ENCODE measurements at regions not wholly inside any gene's neighbourhood (a gene's known extent, or its start where the extent isn't known, plus 50 kb on each side); places are given as distances from the start of the nearest gene placed in this dataset.

DNA sequence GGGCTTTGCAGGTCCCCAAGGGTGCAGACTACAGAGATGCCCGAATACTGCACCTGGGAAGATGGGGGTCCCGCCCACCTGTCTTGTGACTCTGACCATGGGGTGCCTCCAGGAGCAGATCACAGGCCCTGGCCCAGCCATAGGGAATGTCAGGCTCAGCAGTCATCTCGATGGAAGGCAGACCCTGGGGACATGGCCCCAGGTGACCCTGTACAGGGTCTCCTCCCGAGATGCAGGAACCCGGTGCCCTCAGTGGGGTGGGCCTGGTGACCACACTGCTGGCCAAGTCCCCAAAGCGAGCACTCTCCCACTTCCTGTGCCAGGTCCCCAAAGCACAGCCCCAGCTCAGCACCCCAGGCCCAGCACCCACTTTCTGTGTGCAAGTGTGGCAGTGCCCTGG is 903.7 kb upstream of the USP15 start:
- TF ChIP-seq, protein P1, sequence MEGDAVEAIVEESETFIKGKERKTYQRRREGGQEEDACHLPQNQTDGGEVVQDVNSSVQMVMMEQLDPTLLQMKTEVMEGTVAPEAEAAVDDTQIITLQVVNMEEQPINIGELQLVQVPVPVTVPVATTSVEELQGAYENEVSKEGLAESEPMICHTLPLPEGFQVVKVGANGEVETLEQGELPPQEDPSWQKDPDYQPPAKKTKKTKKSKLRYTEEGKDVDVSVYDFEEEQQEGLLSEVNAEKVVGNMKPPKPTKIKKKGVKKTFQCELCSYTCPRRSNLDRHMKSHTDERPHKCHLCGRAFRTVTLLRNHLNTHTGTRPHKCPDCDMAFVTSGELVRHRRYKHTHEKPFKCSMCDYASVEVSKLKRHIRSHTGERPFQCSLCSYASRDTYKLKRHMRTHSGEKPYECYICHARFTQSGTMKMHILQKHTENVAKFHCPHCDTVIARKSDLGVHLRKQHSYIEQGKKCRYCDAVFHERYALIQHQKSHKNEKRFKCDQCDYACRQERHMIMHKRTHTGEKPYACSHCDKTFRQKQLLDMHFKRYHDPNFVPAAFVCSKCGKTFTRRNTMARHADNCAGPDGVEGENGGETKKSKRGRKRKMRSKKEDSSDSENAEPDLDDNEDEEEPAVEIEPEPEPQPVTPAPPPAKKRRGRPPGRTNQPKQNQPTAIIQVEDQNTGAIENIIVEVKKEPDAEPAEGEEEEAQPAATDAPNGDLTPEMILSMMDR (conservative IDR thresholded peaks at IDR 0.05): no peak
- no peak for TF ChIP-seq EZH2 (IDR thresholded peaks at IDR 0.05; ENCODE audit: low read depth)
- CTCF ChIA-PET: no interaction called here
- Histone ChIP-seq H2AFZ (no peak overlapping the region), H3K9me2 (ENCODE audit: insufficient read depth) (no peaks in the 10 kb centered on the region), H3F3A (ENCODE audit: insufficient read depth, low read depth) (no peaks in the 10 kb centered on the region), H3K4me3 (no peak overlapping the region), H3K27ac (no peak overlapping the region), H3K9me3 (ENCODE audit: insufficient read depth, low read depth) (no peaks in the 10 kb centered on the region), H3K36me3 (ENCODE audit: low read depth) (no peaks in the 10 kb centered on the region), H3K4me2 (no peak overlapping the region), H4K20me1 (ENCODE audit: insufficient read depth) (no peaks in the 10 kb centered on the region), H3K79me2 (ENCODE audit: low read depth) (no peaks in the 10 kb centered on the region), H3K4me1 (replicated peaks; ENCODE audit: insufficient read depth) (no peaks in the 10 kb centered on the region), H3K27me3 (ENCODE audit: insufficient read depth, low read depth) (no peaks in the 10 kb centered on the region)
- no TSS peak for BruUV-seq (replicated peaks)
- POLR2A ChIA-PET (ENCODE audit: unreplicated experiment): no interaction called here
- DNase-seq: no peak
- intact Hi-C loops (cut with micrococcal nuclease; ENCODE audit: unreplicated experiment): no loop called here

DNA sequence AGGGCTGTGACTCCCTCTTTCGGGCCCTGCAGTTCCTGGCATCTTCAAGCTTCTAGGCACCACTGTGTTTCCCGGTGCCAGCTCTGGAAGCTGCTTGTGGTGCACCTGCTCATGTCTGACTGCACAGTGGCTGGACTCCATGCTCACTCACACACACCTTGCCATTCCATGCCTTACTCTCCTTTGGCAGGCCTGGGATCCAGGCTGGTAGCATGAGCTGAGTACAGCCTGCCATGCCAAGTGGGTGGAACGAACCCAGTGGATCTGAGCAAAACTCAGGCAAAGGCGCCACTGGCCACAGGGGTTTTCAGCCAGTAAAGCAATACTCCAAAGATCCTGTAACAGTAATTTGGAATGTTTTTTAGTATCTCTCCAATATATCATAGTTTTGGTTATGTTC is 902.7 kb upstream of the USP15 start:
- H3K27me3 ChIP-seq (ENCODE audit: insufficient read depth, low read depth): no peaks in the 10 kb centered on the region
- H3K9me2 ChIP-seq (ENCODE audit: insufficient read depth): no peaks in the 10 kb centered on the region
- no peak overlapping the region for H2AFZ ChIP-seq
- no peaks in the 10 kb centered on the region for H3F3A ChIP-seq (ENCODE audit: insufficient read depth, low read depth)
- no peaks in the 10 kb centered on the region for H4K20me1 ChIP-seq (ENCODE audit: insufficient read depth)
- BruUV-seq (replicated peaks): no TSS peak
- no peak overlapping the region for H3K4me3 ChIP-seq
- no peak for DNase-seq
- H3K4me2 ChIP-seq: no peak overlapping the region
- no peaks in the 10 kb centered on the region for H3K9me3 ChIP-seq (ENCODE audit: insufficient read depth, low read depth)
- CTCF ChIA-PET: no interaction called here
- H3K4me1 ChIP-seq (replicated peaks; ENCODE audit: insufficient read depth): no peaks in the 10 kb centered on the region
- TF ChIP-seq, protein P1 (conservative IDR thresholded peaks at IDR 0.05): no peak
- TF ChIP-seq EZH2 (IDR thresholded peaks at IDR 0.05; ENCODE audit: low read depth): no peak
- H3K27ac ChIP-seq: no peak overlapping the region
- no peaks in the 10 kb centered on the region for H3K79me2 ChIP-seq (ENCODE audit: low read depth)
- POLR2A ChIA-PET (ENCODE audit: unreplicated experiment): no interaction called here
- intact Hi-C loops (cut with micrococcal nuclease; ENCODE audit: unreplicated experiment): no loop called here
- H3K36me3 ChIP-seq (ENCODE audit: low read depth): no peaks in the 10 kb centered on the region

DNA sequence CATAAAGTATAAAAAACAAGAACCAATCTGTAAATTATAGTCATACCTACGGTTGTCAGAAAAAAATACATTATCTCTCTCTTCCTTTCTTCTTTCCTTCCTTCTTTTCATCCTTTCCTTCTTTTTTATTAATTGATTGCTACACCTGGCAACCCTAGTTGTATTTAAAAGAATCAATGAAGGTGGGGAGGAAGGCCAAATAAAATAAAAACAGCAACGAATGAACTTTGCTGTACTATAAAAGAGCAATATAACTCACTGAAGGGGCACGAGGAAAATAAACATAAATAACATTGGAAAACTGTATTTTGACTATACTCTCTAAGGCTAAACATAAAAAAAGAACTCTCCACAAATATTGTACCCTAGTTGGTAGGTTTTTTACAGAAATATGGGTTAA is 898.2 kb upstream of the USP15 start:
- intact Hi-C loops (cut with micrococcal nuclease; ENCODE audit: unreplicated experiment): no loop called here
- Histone ChIP-seq H3K4me3 (no peak overlapping the region), H3K36me3 (ENCODE audit: low read depth) (no peaks in the 10 kb centered on the region), H3K4me2 (no peak overlapping the region), H4K20me1 (ENCODE audit: insufficient read depth) (no peaks in the 10 kb centered on the region), H3F3A (ENCODE audit: insufficient read depth, low read depth) (no peaks in the 10 kb centered on the region), H3K4me1 (replicated peaks; ENCODE audit: insufficient read depth) (no peaks in the 10 kb centered on the region), H2AFZ (no peak overlapping the region), H3K27me3 (ENCODE audit: insufficient read depth, low read depth) (no peaks in the 10 kb centered on the region), H3K79me2 (ENCODE audit: low read depth) (no peaks in the 10 kb centered on the region), H3K9me3 (ENCODE audit: insufficient read depth, low read depth) (no peaks in the 10 kb centered on the region), H3K9me2 (ENCODE audit: insufficient read depth) (no peaks in the 10 kb centered on the region), H3K27ac (no peak overlapping the region)
- DNase-seq: no peak
- ChIA-PET POLR2A (ENCODE audit: unreplicated experiment) (no interaction called here), CTCF (no interaction called here)
- BruUV-seq (replicated peaks): no TSS peak
- TF ChIP-seq, protein P1 (conservative IDR thresholded peaks at IDR 0.05): no peak
- no peak for TF ChIP-seq EZH2 (IDR thresholded peaks at IDR 0.05; ENCODE audit: low read depth)
